GM21619 (cell line): ENCODE measurements at regions not wholly inside any gene's neighbourhood (a gene's known extent, or its start where the extent isn't known, plus 50 kb on each side); places are given as distances from the start of the nearest gene placed in this dataset.

Experiments
- ATAC-seq: cut with Tn5 transposase; IDR thresholded peaks from one replicate; pipeline ENCODE4 v1.9.1; 2021; ENCODE audit not compliant: unreplicated experiment

DNA sequence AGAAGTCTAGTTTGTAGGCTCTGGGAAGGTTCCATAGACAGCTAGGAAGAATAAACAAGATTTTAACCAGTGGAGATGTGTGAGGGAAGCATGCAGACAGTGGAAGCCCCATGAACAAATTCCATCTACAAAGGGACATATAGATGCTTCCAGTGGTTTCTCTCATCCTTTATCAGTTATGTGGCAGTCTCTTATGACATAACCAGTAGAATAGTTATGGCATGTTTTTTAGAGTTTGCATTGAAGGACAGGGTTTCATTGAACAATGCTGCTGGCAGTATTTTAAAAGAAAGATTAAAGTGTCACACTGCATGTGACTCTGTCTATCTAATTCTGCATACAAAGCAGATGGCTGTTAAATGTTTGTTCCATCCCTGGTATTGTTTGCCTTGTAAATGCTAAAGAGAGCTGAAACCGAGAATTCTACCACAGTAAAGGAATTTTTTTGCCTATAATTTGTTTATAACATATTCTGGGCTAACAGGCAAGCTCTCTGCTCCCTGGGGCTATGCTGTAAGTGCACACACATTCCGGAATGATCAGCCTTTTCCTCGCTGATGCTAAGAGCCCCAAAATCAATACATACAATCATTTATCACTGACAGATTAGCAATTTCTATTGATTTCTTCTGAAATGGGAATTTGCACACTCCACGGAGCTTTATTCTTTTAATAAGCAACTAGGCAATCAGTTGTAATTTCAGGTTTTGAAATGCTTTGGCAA lies 76.8 kb upstream of the PELI1 start:
- ATAC-seq = no peak

DNA sequence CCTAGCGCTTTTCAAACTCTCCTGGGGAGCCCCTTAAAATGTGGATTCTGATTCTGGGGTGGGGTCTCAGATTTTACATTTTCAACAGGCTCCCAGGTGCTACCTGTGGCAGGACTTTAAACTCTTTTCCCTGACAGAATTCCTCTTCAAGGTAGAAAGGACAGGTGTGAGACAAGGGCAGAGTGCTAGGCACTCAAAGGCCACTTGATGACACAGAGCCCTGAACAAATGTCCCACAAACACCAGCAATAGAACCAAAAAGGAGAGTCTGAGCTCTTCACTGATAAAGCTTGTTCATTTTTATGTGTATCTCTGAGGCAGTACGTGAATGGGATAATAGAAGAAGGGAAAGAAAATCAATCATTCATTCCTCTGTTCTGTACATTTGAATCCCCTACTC lies 77.7 kb upstream of the PELI1 start:
- no peak for ATAC-seq

DNA sequence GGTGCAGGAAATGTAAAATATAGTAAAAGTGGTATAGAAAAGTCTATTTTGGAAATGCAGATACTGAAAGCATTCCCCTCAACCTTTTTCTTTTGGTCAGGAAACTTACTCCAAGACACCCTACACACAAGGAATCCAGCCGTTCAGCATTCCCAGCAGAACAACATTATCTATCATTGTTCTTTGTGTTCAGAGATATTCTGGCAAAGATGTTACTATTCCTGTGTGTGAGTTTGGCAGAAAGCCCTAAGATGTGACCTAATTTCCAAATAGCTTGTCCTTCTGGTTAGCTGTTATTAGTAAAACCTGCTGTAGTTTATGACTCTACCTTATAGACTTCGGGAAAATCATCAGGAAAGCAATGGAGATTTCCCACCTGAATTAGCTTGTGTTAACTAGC lies 78.1 kb upstream of the PELI1 start:
- no peak for ATAC-seq

DNA sequence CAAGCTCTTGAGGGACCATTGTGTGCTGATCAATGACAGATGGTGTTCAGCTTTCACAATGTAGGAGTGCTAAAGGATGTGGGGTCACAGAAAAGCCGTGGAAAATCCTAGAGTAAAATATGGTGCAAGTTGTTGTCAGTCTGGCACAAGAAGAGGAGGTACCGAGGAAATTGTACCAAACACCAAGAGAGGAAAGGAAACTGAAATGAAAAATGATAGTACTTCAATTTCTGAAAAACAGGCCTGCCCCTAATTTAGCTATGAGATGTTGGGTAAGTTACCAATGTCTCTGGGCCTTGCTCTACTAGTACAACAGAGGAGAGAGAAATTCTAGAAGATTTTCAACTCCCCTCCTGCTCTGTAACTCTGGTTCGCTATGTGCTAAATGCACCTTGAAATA lies 78.8 kb upstream of the PELI1 start:
- no peak for ATAC-seq

DNA sequence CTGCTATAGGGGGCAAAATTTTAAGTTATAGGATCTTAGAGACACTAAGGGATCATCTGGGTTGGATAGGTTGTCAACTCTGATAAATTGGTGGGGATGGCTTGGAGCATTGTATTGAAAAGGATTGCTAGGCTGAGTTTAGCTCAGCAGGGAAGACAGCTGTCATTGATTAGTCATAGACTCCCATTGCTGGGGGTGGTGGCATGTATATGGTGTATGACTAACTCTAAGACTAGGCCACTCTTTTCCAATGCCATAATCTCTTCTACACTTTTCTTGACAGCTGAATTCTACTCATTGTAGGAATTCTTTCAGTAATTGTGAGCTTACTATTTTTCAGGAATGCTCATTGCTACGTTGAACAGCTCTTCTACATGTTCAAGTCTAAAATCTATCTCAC lies 81.3 kb upstream of the PELI1 start:
- no peak for ATAC-seq

DNA sequence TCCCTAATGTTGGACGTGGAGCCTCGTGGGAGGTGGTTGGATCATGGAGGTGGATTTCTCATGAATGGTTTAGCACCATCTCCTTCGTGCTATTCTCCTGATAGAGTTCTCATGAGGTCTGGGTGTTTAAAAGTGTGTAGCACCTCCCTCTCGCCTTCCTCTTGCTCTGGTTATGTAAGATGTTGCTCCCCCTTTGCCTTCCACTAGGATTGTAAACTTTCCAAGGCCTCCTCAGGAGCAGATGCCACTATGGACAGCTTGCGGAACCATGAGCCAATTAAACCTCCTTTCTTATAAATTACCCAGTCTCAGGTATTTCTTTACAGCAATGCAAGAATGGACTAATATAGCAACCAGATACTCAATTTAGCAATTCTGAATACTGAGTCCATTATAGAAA lies 82.4 kb upstream of the PELI1 start:
- no peak for ATAC-seq

DNA sequence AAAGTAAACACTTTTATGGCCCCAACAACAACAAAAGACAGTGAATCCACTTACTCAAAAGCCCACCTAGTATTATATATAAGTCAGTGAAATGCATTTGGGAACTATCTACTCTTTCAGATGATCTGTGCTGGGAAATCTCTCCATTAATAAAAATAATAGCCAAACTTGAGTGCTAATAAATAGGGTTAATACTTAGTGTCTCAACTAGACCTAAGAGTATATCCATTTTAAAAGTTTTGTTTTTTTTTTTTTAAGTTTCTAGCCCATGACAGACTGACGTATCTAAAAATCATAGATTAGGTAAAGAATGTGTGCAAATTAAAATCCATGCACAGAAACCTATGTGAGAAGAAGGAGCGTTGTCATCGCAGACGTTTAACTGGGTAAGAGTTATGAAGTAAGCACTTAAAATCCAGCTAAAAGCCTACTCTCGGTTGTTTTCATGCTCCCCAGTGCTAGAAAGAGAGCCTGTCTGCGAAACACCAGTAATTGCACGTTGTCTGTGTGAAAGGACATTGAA lies 83.4 kb upstream of the PELI1 start:
- ATAC-seq = no peak

DNA sequence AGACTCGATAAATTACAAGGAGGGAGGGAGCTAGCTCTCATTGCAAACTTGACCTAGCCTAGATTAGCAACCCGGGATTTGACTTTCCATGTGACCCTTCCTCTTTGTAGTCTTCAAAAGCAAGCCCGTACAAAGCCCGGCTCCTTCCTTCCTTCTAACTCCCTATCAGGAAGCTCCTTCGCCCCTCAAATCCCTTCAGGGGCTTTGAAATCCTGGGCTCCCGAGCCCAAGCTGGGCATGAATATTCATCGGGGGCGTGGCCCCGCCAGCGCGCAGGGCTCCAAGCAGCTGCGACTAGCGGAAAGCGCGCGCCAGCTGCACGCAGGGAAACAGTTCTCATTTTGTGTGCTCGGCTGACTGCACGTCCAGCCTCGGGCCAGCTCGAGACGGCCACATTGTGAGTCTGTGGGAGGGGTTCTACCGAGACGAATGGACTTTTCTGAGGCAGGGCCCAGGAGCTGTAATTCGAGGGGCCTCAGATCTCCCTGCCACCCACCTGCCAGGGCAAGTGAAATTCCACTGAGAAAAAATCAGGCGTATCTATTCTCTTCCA lies 84.0 kb upstream of the PELI1 start:
- ATAC-seq = peak; percentile 96

DNA sequence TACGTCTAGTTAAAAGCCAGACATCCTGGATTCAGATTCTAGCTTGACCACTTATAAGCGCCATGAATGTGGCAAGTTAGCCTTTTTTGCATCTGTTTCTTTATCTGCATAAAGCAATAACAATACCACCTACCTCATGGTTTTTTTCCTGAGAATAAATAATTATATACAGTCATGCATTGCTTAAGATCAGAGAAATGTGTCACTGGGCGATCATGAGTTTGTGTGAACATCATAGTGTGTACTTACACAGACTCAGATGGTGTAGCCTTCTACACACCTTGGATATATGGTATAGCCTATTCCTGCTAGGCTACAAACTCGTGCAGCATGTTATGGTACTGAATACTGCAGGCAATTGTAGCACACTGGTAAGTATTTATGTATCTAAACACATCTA lies 84.7 kb upstream of the PELI1 start:
- no peak for ATAC-seq

DNA sequence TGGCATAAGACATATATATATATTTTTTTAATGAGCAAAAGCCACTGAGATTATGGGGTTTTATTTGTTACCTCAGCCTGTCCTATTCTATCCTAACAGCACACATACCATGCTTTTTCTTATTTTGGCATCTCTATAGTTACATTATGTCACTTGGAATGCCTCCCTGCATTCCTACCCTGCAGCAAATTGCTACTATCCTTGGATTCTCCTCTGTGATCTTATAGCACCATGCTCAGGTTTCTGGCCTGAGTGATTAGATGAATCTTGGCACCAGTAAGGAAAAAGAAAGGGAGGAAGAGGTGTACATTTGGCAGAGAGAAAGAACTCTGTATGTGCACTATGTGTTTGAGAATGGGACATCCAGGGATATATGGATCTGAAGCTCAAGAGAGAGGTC lies 86.3 kb upstream of the PELI1 start:
- no peak for ATAC-seq

DNA sequence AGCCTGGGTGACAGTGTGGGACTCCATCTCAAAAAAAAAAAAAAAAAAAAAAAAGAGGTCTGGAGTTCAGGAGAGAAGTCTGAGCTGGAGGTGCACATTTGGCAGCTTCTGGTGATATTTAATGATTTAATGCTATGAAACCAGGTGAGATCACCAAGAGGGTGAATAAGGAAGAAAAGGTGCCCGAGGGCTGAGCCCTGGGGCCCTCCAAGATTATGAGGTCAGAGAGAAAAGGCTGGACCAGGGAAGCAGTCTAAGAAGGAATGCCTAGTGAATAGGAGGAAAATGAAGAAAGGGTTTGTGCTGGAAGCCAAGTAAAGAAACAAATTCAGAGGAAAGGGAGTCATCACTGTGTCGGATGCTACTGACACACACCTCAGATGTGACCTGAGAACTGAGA lies 88.0 kb upstream of the PELI1 start:
- no peak for ATAC-seq

DNA sequence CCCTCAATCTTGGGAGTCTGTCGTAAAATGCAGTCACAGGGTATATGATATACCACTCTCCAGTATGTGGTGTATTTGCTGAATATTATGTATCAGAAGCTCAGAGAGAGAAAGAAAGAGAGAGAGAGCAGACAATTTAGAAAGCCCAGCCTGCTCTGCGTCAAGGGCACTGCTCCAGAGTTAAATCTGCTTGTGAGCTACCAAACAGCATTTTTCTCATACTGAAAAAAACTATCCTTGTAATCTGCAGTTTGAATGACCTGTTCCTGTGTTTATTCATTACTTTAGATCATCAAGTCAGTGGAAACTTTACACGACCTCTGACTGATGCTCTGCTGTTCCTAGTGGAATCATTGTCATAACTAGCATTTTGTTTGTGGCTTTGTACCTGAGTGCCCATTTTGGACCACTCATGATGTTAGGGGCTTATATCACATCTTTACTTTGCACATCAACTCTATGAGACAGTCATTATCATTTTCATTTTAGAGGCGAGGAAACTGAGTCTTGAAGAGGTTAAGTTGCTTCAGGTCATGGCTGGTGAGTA lies 89.2 kb upstream of the PELI1 start:
- ATAC-seq = no peak

DNA sequence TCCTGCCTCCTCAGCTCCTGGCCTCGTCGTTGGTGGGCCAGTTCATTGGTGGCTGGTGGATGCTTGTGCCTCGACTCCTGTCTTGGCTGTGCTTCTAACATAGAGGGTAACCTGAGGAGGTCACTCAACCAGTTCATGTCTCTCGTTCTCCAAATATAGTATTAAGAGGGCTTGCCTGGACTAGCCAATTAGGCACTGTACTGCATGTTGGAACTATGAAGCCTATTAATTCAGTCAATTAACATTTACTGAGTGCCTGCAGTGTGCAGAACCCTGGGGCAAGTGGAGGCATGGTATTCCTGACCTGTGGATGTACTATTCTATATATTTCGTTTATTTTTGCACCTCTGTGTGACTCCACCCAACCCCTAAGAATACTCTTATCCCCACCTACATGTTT lies 89.9 kb upstream of the PELI1 start:
- no peak for ATAC-seq

DNA sequence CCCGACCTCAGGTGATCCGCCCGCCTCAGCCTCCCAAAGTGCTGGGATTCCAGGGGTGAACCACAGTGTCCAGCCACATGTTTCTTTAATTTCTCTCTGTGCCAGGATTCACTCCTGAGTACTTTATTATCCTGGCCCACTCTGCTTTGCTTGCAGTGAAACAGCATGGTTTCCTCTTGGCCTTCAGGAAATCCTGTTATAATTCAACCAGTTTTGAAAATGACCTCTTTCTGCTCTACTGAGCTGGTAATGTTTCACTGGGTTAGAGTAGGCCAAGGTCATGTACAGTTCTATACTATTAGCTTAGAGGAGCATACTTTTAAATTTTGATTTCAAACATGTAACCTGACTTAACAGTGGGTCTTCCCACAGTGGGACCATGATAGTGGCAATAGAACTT lies 90.6 kb upstream of the PELI1 start:
- peak; percentile 90 for ATAC-seq

DNA sequence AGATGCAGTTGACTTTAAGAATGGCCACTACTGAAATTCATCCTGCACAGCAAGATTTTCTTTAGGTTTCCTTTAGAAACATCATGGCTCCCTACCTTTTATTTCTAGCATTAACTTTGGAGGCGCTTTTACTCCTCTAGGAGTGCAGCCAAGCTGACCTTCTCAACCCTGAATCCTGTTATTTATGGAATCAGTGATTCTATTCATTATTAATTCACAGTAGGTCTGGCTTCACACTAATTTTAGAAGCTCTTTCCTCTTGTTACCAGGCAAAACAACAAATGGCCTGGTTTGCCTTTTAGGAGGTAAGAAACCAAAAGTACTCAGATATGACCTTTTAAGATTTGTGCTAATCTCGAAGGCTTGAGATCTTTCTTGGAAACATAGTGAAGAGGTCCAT lies 93.0 kb upstream of the PELI1 start:
- ATAC-seq = no peak

DNA sequence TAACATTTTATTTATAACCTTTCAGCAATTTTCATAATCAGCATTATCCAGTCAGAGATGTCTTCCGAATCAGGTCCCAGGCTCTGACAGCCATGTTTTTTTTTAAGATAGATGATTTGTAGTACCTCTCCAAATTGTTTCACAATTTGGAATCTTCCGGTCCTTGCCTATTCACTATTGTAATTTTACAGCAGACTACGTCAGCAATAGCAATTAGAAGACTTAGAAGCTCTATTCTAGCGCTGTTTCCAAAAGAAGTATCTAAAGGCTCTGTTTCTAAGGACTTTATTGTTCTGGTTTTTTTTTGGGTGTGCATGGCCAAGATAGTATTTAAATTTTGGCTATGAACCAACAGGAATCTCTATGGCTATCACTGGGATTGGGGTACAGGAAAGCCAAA lies 94.6 kb upstream of the PELI1 start:
- ATAC-seq = no peak

DNA sequence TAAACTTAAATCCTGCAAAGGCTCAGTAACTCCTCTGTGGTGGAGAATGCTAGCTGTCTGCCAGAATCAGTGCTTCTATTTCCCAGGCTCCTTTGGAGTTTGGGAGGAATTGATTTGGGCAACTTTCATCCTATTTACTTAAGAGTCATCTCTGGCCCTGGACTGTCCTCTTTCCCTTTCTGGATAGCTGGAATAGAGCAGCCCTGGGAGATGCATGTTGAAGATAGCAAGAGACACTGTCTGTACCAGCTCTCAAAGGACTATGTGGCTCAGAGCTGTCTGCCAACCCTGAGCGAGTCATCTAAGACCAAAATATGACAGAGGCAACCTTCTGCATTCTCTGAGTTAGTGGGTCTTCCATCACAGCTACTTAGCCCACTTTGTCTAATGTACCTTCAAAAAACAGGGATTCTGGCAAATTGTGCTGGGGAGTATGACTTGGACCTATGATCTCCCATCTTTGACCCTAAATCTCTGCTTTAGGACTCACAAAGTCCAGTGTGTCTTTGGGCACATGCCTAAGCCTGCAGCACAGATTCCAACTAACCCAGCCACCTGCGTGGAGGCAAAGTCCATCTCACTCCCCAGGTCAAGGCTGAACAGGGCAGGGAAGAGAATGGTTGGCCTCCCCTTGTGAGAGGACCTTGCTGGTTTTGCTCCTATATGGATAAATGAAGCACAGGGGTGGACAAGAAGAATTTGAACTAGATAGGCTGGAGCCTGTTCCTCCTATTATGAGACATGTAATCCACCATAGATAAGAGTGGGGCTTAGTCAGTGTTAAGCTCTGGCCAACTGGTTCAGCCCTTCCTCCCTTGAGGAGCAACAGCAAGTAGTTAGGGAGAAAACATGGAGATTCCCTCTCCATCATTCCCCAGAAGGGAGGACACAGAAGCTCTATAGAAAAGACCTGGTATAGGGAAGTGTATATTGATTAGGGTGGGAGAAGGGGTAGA lies 99.1 kb upstream of the PELI1 start:
- ATAC-seq = no peak

DNA sequence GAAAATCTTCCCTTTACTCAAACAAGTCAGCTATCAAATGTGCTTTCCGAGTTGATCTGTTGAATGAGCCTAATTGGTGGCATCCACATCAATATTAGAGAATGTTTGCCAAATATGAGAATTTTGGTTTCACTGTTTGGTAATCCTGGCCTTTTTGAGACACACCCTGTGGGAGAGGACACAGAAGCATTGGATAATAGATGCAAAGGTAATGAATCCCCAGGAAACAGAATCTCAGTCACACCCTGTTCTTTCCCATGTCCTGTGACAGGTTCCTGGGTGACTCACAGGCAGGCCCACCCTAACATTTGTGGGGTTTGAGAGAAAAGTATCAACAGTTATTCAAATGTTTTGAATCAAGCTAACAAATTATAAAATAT lies 99.8 kb upstream of the PELI1 start:
- no peak for ATAC-seq

DNA sequence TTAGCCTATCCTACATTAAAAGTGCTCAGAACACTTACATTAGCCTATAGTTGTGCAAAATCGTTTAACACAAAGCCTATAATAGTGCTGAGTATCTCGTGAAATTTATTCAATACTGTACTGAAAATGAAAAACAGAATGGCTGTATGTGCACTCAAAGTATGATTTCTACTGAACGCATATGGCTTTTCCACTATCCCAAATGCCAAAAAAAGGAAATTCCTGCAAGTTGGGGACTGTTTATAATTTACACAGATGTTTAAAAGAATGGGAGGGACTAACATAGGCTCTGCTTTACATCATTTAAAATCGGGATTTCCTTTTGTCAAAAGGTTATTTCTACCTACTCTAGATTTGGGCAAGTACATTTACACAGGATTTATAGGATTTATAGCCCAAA lies 101.4 kb upstream of the PELI1 start:
- ATAC-seq = no peak

DNA sequence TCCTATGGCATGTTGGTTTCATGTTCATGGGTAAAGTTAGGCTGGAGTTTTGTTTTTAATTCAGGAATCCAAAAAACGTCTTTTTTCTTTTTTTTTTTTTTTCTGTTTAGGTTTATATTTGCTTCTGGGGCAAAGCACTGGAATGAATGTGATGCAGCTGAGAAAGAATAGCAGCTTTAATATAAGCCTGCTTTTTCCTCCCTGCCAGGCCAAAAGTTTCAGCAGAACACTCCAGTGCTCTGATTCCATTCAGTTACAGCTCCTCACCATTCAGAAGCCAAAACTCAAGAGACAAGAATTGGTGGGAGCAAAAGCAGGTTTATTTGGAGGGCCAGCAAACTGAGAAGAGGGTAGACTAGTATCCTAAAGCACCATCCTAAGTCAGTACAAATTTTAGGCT lies 102.7 kb upstream of the PELI1 start:
- ATAC-seq = no peak

DNA sequence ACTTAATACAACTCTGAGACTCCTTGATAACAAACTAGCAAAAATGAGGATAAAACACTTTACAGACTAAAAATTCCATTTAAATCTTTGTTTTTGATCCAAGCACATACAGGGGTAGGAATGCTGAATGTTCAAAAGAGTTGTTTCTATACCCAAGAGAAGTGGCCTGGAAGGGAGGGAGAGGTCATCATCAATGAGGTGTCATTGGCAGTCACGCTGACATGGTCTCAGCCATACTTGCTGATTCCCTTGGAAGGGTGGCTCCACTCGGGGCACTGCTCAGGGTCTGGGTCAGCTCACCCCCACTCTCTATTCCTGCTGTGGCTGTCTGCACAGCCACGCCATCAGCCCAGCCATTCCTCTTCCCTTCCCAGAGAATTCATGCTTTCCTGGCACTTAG lies 105.2 kb upstream of the PELI1 start:
- ATAC-seq = no peak

DNA sequence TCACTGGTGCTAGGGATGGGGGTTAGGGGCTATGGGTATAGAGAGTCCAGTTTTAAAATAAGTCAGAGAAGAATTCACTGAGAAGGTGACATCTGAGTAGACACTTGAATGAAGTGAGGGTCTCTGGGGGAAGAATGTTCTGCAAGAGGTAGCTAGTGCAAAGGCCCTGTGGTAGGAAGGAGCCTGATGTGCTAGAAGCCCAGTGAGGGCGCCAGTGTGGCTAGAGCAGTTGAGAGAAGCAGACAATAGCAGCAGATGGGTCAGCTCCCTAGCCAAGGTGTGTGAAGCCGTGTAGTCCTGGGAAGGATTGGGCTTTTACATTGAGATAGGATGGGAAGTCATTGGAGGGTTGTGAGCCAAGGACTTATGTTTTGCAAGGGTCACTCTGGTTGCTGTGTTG lies 105.8 kb upstream of the PELI1 start:
- ATAC-seq = no peak
